Keratinocyte (primary cell): ENCODE measurements at regions not wholly inside any gene's neighbourhood (a gene's known extent, or its start where the extent isn't known, plus 50 kb on each side); places are given as distances from the start of the nearest gene placed in this dataset.

Source experiments
- DNase-seq: peaks from one replicate; pipeline ENCODE4 v3.0.0-alpha.2; 2011; ENCODE audit warnings: low read depth, missing footprints, low spot score
- FAIRE-seq: peaks from 2 replicates; lab custom pipeline; 2011; peaks lifted over from hg19 to GRCh38; lab: Jason Lieb, UNC
- H2AFZ ChIP-seq: 2 replicates; pipeline ENCODE4 v1.6.0; 2012; ENCODE audit warnings: low read length, control low read depth, inconsistent platforms; ENCODE audit not compliant: control insufficient read depth
- H3K27ac ChIP-seq: 2 replicates; pipeline ENCODE4 v1.5.1; 2011; ENCODE audit warnings: low read length; ENCODE audit not compliant: control insufficient read depth, insufficient read depth
- H3K27me3 ChIP-seq: 3 replicates; pipeline ENCODE4 v1.6.0; 2011; ENCODE audit warnings: low read length; ENCODE audit not compliant: control insufficient read depth, insufficient read depth; ENCODE audit errors: extremely low read depth
- H3K36me3 ChIP-seq, 2 experiments: 2 replicates in 1 of 2; 3 replicates in 1 of 2; pipeline ENCODE4 v1.5.1; 2011; ENCODE audit warnings: low read length in 2 of 2, mild to moderate bottlenecking in 1 of 2; ENCODE audit not compliant: control insufficient read depth in 2 of 2, insufficient read depth in 2 of 2; ENCODE audit errors: extremely low read depth in 1 of 2
- H3K4me1 ChIP-seq: 3 replicates; pipeline ENCODE4 v1.5.1; 2011; ENCODE audit warnings: low read length; ENCODE audit not compliant: control insufficient read depth, insufficient read depth; ENCODE audit errors: extremely low read depth
- H3K4me2 ChIP-seq: 3 replicates; pipeline ENCODE4 v1.6.0; 2011; ENCODE audit warnings: low read depth, low read length; ENCODE audit not compliant: control insufficient read depth, insufficient read depth; ENCODE audit errors: extremely low read depth
- H3K4me3 ChIP-seq, 3 experiments: fragments of 200-600 bp in 1 of 3; sonication (generic) in 1 of 3; 2 replicates in 2 of 3; 3 replicates in 1 of 3; pipeline ENCODE4 v1.5.1; 2011 to 2016; ENCODE audit warnings: low read length in 3 of 3, mild to moderate bottlenecking in 3 of 3, control low read depth in 2 of 3, inconsistent platforms in 1 of 3, low read depth in 1 of 3, mixed read lengths in 1 of 3, mixed run types in 1 of 3, moderate library complexity in 1 of 3; ENCODE audit not compliant: control insufficient read depth in 2 of 3, insufficient read depth in 2 of 3; ENCODE audit errors: extremely low read depth in 1 of 3
- H3K79me2 ChIP-seq: 2 replicates; pipeline ENCODE4 v1.6.0; 2012; ENCODE audit warnings: low read length; ENCODE audit not compliant: control insufficient read depth, insufficient read depth
- H3K9ac ChIP-seq: 3 replicates; pipeline ENCODE4 v1.6.0; 2011; ENCODE audit warnings: low read length; ENCODE audit not compliant: control insufficient read depth, insufficient read depth; ENCODE audit errors: extremely low read depth
- H3K9me1 ChIP-seq: 3 replicates; pipeline ENCODE4 v1.6.0; 2011; ENCODE audit warnings: low read length; ENCODE audit not compliant: control insufficient read depth, insufficient read depth; ENCODE audit errors: extremely low read depth
- H3K9me3 ChIP-seq: 2 replicates; pipeline ENCODE4 v1.5.1; 2012; ENCODE audit warnings: low read depth, low read length; ENCODE audit not compliant: control insufficient read depth
- H4K20me1 ChIP-seq: 3 replicates; pipeline ENCODE4 v1.6.0; 2011; ENCODE audit warnings: low read length; ENCODE audit not compliant: control insufficient read depth, insufficient read depth; ENCODE audit errors: extremely low read depth
- EZH2 ChIP-seq: IDR thresholded peaks from one replicate; pipeline ENCODE4 v1.6.1; 2012; ENCODE audit warnings: inconsistent platforms, mild to moderate bottlenecking, low read length, moderate library complexity
- dilution Hi-C: fragments of 300-500 bp; cut with MboI; formaldehyde crosslinking; loops from one replicate; pipeline ENCODE4 v1.7.0; 2020; ENCODE audit warnings: low sequenced_read_pairs; ENCODE audit not compliant: extremely low pct_ligation_motif_present
- TF ChIP-seq, protein P1 (sequence below), 3 experiments: IDR thresholded peaks in 1 of 3; conservative IDR thresholded peaks in 1 of 3; optimal IDR thresholded peaks in 1 of 3; 2 replicates in 2 of 3; 3 replicates in 1 of 3; pipeline versions ENCODE3 to v1.5.1; 2011; ENCODE audit warnings: low read length in 3 of 3, mild to moderate bottlenecking in 3 of 3, moderate library complexity in 2 of 3, control low read depth in 1 of 3, inconsistent platforms in 1 of 3; ENCODE audit not compliant: insufficient read depth in 2 of 3; ENCODE audit errors: extremely low read depth in 1 of 3

DNA sequence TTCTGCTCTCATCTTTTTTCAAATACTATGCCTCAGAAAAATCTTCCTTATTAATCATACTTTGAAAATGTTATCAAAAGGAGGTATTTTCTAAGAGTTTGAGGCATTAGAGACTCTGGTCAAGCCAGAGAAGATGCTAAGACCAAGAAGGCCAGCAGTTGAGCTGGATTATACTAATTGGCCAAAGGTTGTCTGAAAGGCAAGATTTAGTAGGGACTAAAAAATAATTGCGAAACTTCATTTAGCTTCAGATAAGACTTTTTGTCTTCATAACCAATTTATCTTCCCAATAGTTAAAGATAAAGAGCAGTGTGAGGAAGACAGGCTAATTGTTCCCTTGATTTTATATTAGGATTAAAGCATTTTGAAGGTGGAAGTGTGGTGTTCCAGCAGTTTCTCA is 1412.4 kb upstream of the PCDH7 start:
- no peaks in the 10 kb centered on the region for H3K4me1 ChIP-seq
- no peak for TF ChIP-seq EZH2
- TF ChIP-seq, protein P1, sequence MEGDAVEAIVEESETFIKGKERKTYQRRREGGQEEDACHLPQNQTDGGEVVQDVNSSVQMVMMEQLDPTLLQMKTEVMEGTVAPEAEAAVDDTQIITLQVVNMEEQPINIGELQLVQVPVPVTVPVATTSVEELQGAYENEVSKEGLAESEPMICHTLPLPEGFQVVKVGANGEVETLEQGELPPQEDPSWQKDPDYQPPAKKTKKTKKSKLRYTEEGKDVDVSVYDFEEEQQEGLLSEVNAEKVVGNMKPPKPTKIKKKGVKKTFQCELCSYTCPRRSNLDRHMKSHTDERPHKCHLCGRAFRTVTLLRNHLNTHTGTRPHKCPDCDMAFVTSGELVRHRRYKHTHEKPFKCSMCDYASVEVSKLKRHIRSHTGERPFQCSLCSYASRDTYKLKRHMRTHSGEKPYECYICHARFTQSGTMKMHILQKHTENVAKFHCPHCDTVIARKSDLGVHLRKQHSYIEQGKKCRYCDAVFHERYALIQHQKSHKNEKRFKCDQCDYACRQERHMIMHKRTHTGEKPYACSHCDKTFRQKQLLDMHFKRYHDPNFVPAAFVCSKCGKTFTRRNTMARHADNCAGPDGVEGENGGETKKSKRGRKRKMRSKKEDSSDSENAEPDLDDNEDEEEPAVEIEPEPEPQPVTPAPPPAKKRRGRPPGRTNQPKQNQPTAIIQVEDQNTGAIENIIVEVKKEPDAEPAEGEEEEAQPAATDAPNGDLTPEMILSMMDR (optimal IDR thresholded peaks at IDR 0.05 in 1 of 3, IDR thresholded peaks at IDR 0.05 in 1 of 3, conservative IDR thresholded peaks at IDR 0.05 in 1 of 3; ENCODE audit: extremely low read depth in 1 of 3, insufficient read depth in 2 of 3, low read length in 3 of 3) = no peak
- no peaks in the 10 kb centered on the region for H3K9me3 ChIP-seq
- no peaks in the 10 kb centered on the region for H3K79me2 ChIP-seq
- FAIRE-seq (no peak), DNase-seq (no peak)
- H3K4me2 ChIP-seq = no peak overlapping the region
- no peaks in the 10 kb centered on the region for H3K36me3 ChIP-seq
- no peak overlapping the region for H3K9ac ChIP-seq
- H3K27me3 ChIP-seq = no peaks in the 10 kb centered on the region
- H3K27ac ChIP-seq = no peak overlapping the region
- no peak overlapping the region for H3K4me3 ChIP-seq
- no peak overlapping the region for H2AFZ ChIP-seq
- dilution Hi-C loops = no loop called here
- no peaks in the 10 kb centered on the region for H3K9me1 ChIP-seq
- no peaks in the 10 kb centered on the region for H4K20me1 ChIP-seq

- Histone ChIP-seq H3K27ac (no peak overlapping the region), H3K9me3 (no peaks in the 10 kb centered on the region), H3K4me2 (no peak overlapping the region), H4K20me1 (no peaks in the 10 kb centered on the region), H3K36me3 (no peaks in the 10 kb centered on the region), H3K79me2 (no peaks in the 10 kb centered on the region), H3K4me1 (no peaks in the 10 kb centered on the region), H2AFZ (no peak overlapping the region), H3K27me3 (no peaks in the 10 kb centered on the region), H3K9me1 (no peaks in the 10 kb centered on the region), H3K9ac (no peak overlapping the region), H3K4me3 (no peak overlapping the region)
- dilution Hi-C loops = no loop called here
- FAIRE-seq = no peak
- TF ChIP-seq, protein P1 (optimal IDR thresholded peaks at IDR 0.05 in 1 of 3, IDR thresholded peaks at IDR 0.05 in 1 of 3, conservative IDR thresholded peaks at IDR 0.05 in 1 of 3; ENCODE audit: extremely low read depth in 1 of 3, insufficient read depth in 2 of 3, low read length in 3 of 3) = no peak
- no peak for TF ChIP-seq EZH2
- DNase-seq = no peak
Measured at GRCh38 chr4:29309050-29309449, 1411.1 kb upstream of the PCDH7 start.
